GM12878 (cell line): ENCODE measurements at regions not wholly inside any gene's neighbourhood (a gene's known extent, or its start where the extent isn't known, plus 50 kb on each side); places are given as distances from the start of the nearest gene placed in this dataset.
A peak's percentile ranks its signal among the peaks of the same experiment; 100 is the strongest.

Experiments
- BACH1 ChIP-seq: fragments of 450-650 bp; IDR thresholded peaks from 2 replicates; pipeline ENCODE4 v1.6.1; 2017; ENCODE audit warnings: mild to moderate bottlenecking, borderline replicate concordance
- BRCA1 ChIP-seq: IDR thresholded peaks from 2 replicates; pipeline ENCODE4 v1.6.1; 2011; ENCODE audit warnings: low read depth, low read length, improper control_type of control experiment
- CEBPB ChIP-seq, 2 experiments: fragments of 150-350 bp in 1 of 2; IDR thresholded peaks; 2 replicates each; pipeline ENCODE4 v1.6.1; 2012 to 2014; ENCODE audit warnings: low read depth in 2 of 2, low read length in 2 of 2, borderline replicate concordance in 1 of 2, inconsistent platforms in 1 of 2
- CHD4 ChIP-seq: fragments of 200-600 bp; sonication (generic); IDR thresholded peaks from 2 replicates; pipeline ENCODE4 v1.6.1; 2016; ENCODE audit warnings: mild to moderate bottlenecking
- CREB1 ChIP-seq: IDR thresholded peaks from 2 replicates; pipeline ENCODE4 v1.6.1; 2012; ENCODE audit warnings: low read depth, mild to moderate bottlenecking, inconsistent platforms
- EZH2 ChIP-seq: IDR thresholded peaks from 2 replicates; pipeline ENCODE4 v1.6.1; 2012; ENCODE audit warnings: low read depth, mild to moderate bottlenecking, control low read depth, inconsistent platforms, low read length, borderline replicate concordance; ENCODE audit not compliant: control insufficient read depth
- FOXM1 ChIP-seq: IDR thresholded peaks from 2 replicates; pipeline ENCODE4 v1.6.1; 2012; ENCODE audit warnings: low read depth, mild to moderate bottlenecking, inconsistent platforms, low read length, moderate library complexity
- GABPA ChIP-seq: IDR thresholded peaks from 2 replicates; pipeline ENCODE4 v1.6.1; 2014; ENCODE audit warnings: antibody characterized with exemption, low read depth, mild to moderate bottlenecking, inconsistent platforms
- GATAD2B ChIP-seq: fragments of 450-650 bp; conservative IDR thresholded peaks from 2 replicates; pipeline ENCODE4 v1.6.1; 2017; ENCODE audit warnings: low read depth, mild to moderate bottlenecking, moderate library complexity
- HDGF ChIP-seq: fragments of 450-650 bp; IDR thresholded peaks from 2 replicates; pipeline ENCODE4 v1.6.1; 2016; ENCODE audit warnings: antibody characterized with exemption
- IKZF1 ChIP-seq: fragments of 450-650 bp; conservative IDR thresholded peaks from 2 replicates; pipeline ENCODE4 v1.6.1; 2017; ENCODE audit warnings: antibody characterized with exemption, mild to moderate bottlenecking
- JUNB ChIP-seq: IDR thresholded peaks from 2 replicates; pipeline ENCODE4 v1.6.1; 2016; ENCODE audit warnings: antibody characterized with exemption, mild to moderate bottlenecking
- KAT2A ChIP-seq: conservative IDR thresholded peaks from 2 replicates; pipeline ENCODE4 v1.6.1; 2011; ENCODE audit warnings: low read depth, low read length; ENCODE audit not compliant: control insufficient read depth
- MAX ChIP-seq: IDR thresholded peaks from 2 replicates; pipeline ENCODE4 v1.6.1; 2012; ENCODE audit warnings: low read depth, low read length, improper control_type of control experiment
- MXI1 ChIP-seq: fragments of 150-350 bp; IDR thresholded peaks from 2 replicates; pipeline ENCODE4 v1.6.1; 2011; ENCODE audit warnings: low read depth, mild to moderate bottlenecking, inconsistent platforms, low read length, improper control_type of control experiment
- NR2C2 ChIP-seq: IDR thresholded peaks from 2 replicates; pipeline ENCODE4 v1.6.1; 2011; ENCODE audit warnings: borderline replicate concordance, low read depth; ENCODE audit not compliant: control insufficient read depth, insufficient read length
- POU2F2 ChIP-seq: IDR thresholded peaks from 3 replicates; pipeline ENCODE4 v1.6.1; 2011; ENCODE audit warnings: low read depth, mild to moderate bottlenecking, low read length, borderline replicate concordance
- RAD21 ChIP-seq: IDR thresholded peaks from 2 replicates; pipeline ENCODE4 v1.6.1; 2011; ENCODE audit warnings: mild to moderate bottlenecking, low read depth, low read length, moderate library complexity; ENCODE audit not compliant: insufficient read depth
- RELA ChIP-seq: fragments of 450-650 bp; IDR thresholded peaks from 2 replicates; pipeline ENCODE4 v1.8.0; 2014; ENCODE audit warnings: borderline replicate concordance; ENCODE audit not compliant: partially characterized antibody
- SIX5 ChIP-seq: IDR thresholded peaks from 2 replicates; pipeline ENCODE4 v1.6.1; 2011; ENCODE audit warnings: mild to moderate bottlenecking, low read depth, low read length, moderate library complexity; ENCODE audit not compliant: severe bottlenecking
- TAF1 ChIP-seq: IDR thresholded peaks from 2 replicates; pipeline ENCODE4 v1.6.1; 2011; ENCODE audit warnings: mild to moderate bottlenecking, low read depth, low read length, borderline replicate concordance
- TCF12 ChIP-seq: IDR thresholded peaks from 2 replicates; pipeline ENCODE4 v1.6.1; 2011; ENCODE audit warnings: low read depth, mild to moderate bottlenecking, low read length
- USF1 ChIP-seq: IDR thresholded peaks from 2 replicates; pipeline ENCODE4 v1.6.1; 2011; ENCODE audit warnings: borderline replicate concordance, low read depth, mild to moderate bottlenecking, moderate library complexity, mixed read lengths, low read length; ENCODE audit not compliant: insufficient read depth; ENCODE audit errors: extremely low read length
- ZBTB4 ChIP-seq: fragments of 450-650 bp; formaldehyde crosslinking; IDR thresholded peaks from 2 replicates; pipeline ENCODE4 v1.4.0; 2022; ENCODE audit warnings: mild to moderate bottlenecking, moderate library complexity
- ZNF207 ChIP-seq: fragments of 450-650 bp; IDR thresholded peaks from 2 replicates; pipeline ENCODE4 v1.6.1; 2014; ENCODE audit warnings: antibody characterized with exemption, mild to moderate bottlenecking, borderline replicate concordance
- ZNF24 ChIP-seq: fragments of 450-650 bp; IDR thresholded peaks from 2 replicates; pipeline ENCODE4 v1.6.1; 2017; ENCODE audit warnings: antibody characterized with exemption, mild to moderate bottlenecking
- ZZZ3 ChIP-seq: IDR thresholded peaks from 2 replicates; pipeline ENCODE4 v1.6.1; 2011; ENCODE audit warnings: low read depth; ENCODE audit not compliant: control insufficient read depth, insufficient read length
- TF ChIP-seq, protein P1 (sequence below): IDR thresholded peaks from 2 replicates; pipeline ENCODE4 v1.6.1; 2011; ENCODE audit warnings: borderline replicate concordance, low read depth, mild to moderate bottlenecking, moderate library complexity, low read length; ENCODE audit not compliant: insufficient read depth, poor library complexity, severe bottlenecking

- TF ChIP-seq GABPA (no peak), HDGF (no peak), CREB1 (0 out of 2 replicates have a peak, but pooled peaks have one; percentile 34), POU2F2 (no peak), MAX (no peak), KAT2A (no peak), JUNB (peak; percentile 92), ZNF207 (no peak), BRCA1 (no peak), USF1 (no peak), IKZF1 (0 out of 2 replicates have a peak, but pooled peaks have one; percentile 27), MXI1 (no peak), TAF1 (no peak), CEBPB (IDR thresholded peaks at IDR 0.05; ENCODE audit: borderline replicate concordance in 1 of 2, low read depth in 2 of 2, low read length in 2 of 2) (peak; percentile 96), ZNF24 (no peak), ZBTB4 (CRISPR knock-in tag) (no peak), RELA (peak; percentile 20), RAD21 (0 out of 2 replicates have a peak, but pooled peaks have one; percentile 17), ZZZ3 (no peak), TCF12 (no peak), BACH1 (no peak), FOXM1 (0 out of 2 replicates have a peak, but pooled peaks have one; percentile 31), GATAD2B (no peak), EZH2 (no peak), CHD4 (no peak), NR2C2 (no peak), SIX5 (no peak)
- TF ChIP-seq, protein P1, sequence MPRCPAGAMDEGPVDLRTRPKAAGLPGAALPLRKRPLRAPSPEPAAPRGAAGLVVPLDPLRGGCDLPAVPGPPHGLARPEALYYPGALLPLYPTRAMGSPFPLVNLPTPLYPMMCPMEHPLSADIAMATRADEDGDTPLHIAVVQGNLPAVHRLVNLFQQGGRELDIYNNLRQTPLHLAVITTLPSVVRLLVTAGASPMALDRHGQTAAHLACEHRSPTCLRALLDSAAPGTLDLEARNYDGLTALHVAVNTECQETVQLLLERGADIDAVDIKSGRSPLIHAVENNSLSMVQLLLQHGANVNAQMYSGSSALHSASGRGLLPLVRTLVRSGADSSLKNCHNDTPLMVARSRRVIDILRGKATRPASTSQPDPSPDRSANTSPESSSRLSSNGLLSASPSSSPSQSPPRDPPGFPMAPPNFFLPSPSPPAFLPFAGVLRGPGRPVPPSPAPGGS = peak; percentile 44
Observed at GRCh38 chr12:115572440-115572839, 705.1 kb downstream of the MED13L start (continued).
